H1 (cell line): ENCODE measurements at regions not wholly inside any gene's neighbourhood (a gene's known extent, or its start where the extent isn't known, plus 50 kb on each side); places are given as distances from the start of the nearest gene placed in this dataset.

ENCODE experiments used
- CBX8 ChIP-seq: fragments of 300-800, 300-1000 bp; sonication (generic); IDR thresholded peaks from 2 replicates; pipeline ENCODE4 v1.7.1; 2016; ENCODE audit warnings: low read depth, low read length, borderline replicate concordance
- CEBPB ChIP-seq: IDR thresholded peaks from 2 replicates; pipeline ENCODE4 v1.6.1; 2012; ENCODE audit warnings: low read depth, low read length
- CHD2 ChIP-seq: IDR thresholded peaks from 2 replicates; pipeline ENCODE4 v1.6.1; 2012; ENCODE audit warnings: low read length, improper control_type of control experiment
- CREB1 ChIP-seq: IDR thresholded peaks from 2 replicates; pipeline ENCODE4 v1.6.1; 2012; ENCODE audit warnings: inconsistent platforms
- NANOG ChIP-seq: IDR thresholded peaks from 2 replicates; pipeline ENCODE4 v1.6.1; 2011; ENCODE audit warnings: low read length, low read depth, mild to moderate bottlenecking, inconsistent platforms; ENCODE audit not compliant: insufficient read depth, poor library complexity, severe bottlenecking
- PHF8 ChIP-seq: fragments of 200-600 bp; sonication (generic); conservative IDR thresholded peaks from 2 replicates; pipeline ENCODE4 v1.7.1; 2012; ENCODE audit warnings: low read depth, mild to moderate bottlenecking, inconsistent platforms, low read length, moderate library complexity

- no peak for TF ChIP-seq CEBPB
- no peak for TF ChIP-seq CHD2
- TF ChIP-seq CBX8: no peak
- no peak for TF ChIP-seq PHF8
- TF ChIP-seq NANOG: no peak
- no peak for TF ChIP-seq CREB1
These were observed 389.6 kb downstream of the ADCYAP1 start (continued) for GRCh38 chr18:1294229-1294628.
